ENCODE measurements at regions not wholly inside any gene's neighbourhood (a gene's known extent, or its start where the extent isn't known, plus 50 kb on each side); places are given as distances from the start of the nearest gene placed in this dataset.

GRCh38 chr16:73746554-73746953, 550.1 kb upstream of the PSMD7 start:
- Histone ChIP-seq H3K36me3 (ENCODE audit: insufficient read depth in 1 of 2, low read depth in 1 of 2) (no peaks in the 10 kb centered on the region), H3K27ac (no peak overlapping the region), H3K27me3 (ENCODE audit: insufficient read depth in 3 of 3, low read length in 2 of 3) (no peaks in the 10 kb centered on the region), H3K9me3 (no peaks in the 10 kb centered on the region), H3K4me1 (no peaks in the 10 kb centered on the region), H3K4me3 (no peak overlapping the region)
- intact Hi-C loops (cut with DNase I): no loop called here
- ATAC-seq (no peak), DNase-seq (no peak)
- 55 to 72% (median 59%) methylated on average over 2 of the region's 2 CpGs for WGBS, 3 donors
- no peak for TF ChIP-seq CTCF (IDR thresholded peaks at IDR 0.05)

GRCh38 chr16:73743665-73744496, 552.7 kb upstream of the PSMD7 start:
- ATAC-seq (no peak), DNase-seq (no peak)
- H3K36me3 ChIP-seq (ENCODE audit: insufficient read depth in 1 of 2, low read depth in 1 of 2): no peaks in the 10 kb centered on the region
- intact Hi-C loops (cut with DNase I): no loop called here
- no peak overlapping the region for H3K4me3 ChIP-seq
- no peaks in the 10 kb centered on the region for H3K27me3 ChIP-seq (ENCODE audit: insufficient read depth in 3 of 3, low read length in 2 of 3)
- no peak for TF ChIP-seq CTCF (IDR thresholded peaks at IDR 0.05)
- H3K4me1 ChIP-seq: no peaks in the 10 kb centered on the region
- 75 to 81% (median 77%) methylated on average over 11 of the region's 11 CpGs for WGBS, 3 donors
- H3K9me3 ChIP-seq: no peaks in the 10 kb centered on the region
- H3K27ac ChIP-seq: no peak overlapping the region

GRCh38 chr16:73739049-73739769, 557.4 kb upstream of the PSMD7 start:
- DNase-seq: no peak

GRCh38 chr16:73738266-73738665, 558.3 kb upstream of the PSMD7 start:
- H3K27me3 ChIP-seq (ENCODE audit: insufficient read depth in 3 of 3, low read length in 2 of 3): no peaks in the 10 kb centered on the region
- no peaks in the 10 kb centered on the region for H3K36me3 ChIP-seq (ENCODE audit: insufficient read depth in 1 of 2, low read depth in 1 of 2)
- ATAC-seq (no peak), DNase-seq (no peak)
- no peaks in the 10 kb centered on the region for H3K9me3 ChIP-seq
- TF ChIP-seq CTCF (IDR thresholded peaks at IDR 0.05): no peak
- H3K4me1 ChIP-seq: no peaks in the 10 kb centered on the region
- H3K27ac ChIP-seq: no peak overlapping the region
- WGBS, 3 donors: 59 to 66% (median 66%) methylated on average over 4 of the region's 4 CpGs
- no peak overlapping the region for H3K4me3 ChIP-seq
- intact Hi-C loops (cut with DNase I): no loop called here

More at GRCh38 chr16:73739049-73739769, 557.4 kb upstream of the PSMD7 start:
- intact Hi-C loops (cut with DNase I): no loop called here
- no peak overlapping the region for H3K27ac ChIP-seq
- no peaks in the 10 kb centered on the region for H3K9me3 ChIP-seq
- WGBS, 3 donors: 90 to 95% (median 93%) methylated on average over 4 of the region's 4 CpGs
- no peak for ATAC-seq
- no peaks in the 10 kb centered on the region for H3K27me3 ChIP-seq (ENCODE audit: insufficient read depth in 3 of 3, low read length in 2 of 3)
- no peak for TF ChIP-seq CTCF (IDR thresholded peaks at IDR 0.05)
- H3K4me1 ChIP-seq: no peaks in the 10 kb centered on the region
- H3K4me3 ChIP-seq: no peak overlapping the region
- no peaks in the 10 kb centered on the region for H3K36me3 ChIP-seq (ENCODE audit: insufficient read depth in 1 of 2, low read depth in 1 of 2)

Data from psoas muscle (tissue), 7 donors.